ENCODE measurements at regions not wholly inside any gene's neighbourhood (a gene's known extent, or its start where the extent isn't known, plus 50 kb on each side); places are given as distances from the start of the nearest gene placed in this dataset.
"Not testable (repeated sequence)": the region's sequence is repeated elsewhere in the genome, so short reads cannot be mapped to it uniquely, and the experiment has no call there.

DNA sequence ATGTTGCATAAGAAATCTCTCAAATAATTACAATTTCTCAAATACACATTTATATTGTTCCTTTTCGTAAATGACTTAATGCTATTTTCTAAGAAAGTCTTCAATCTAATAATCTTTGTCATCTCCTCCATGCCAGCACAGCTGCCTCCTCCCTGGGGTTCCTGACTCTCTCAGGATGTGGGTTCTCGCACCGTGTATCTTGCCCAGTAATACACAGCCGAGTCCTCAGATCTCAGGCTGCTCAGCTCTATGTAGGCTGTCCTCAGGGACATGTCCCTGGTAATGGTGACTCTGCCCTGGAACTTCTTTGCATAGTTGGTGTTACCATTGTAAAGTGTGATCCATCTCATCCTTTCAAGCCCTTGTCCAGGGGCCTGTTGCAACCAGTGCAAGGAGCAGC, 1177.3 kb downstream of the TMEM121 start:
- DNase-seq (ENCODE audit: low read depth in 2 of 2) = not testable (repeated sequence)

DNA sequence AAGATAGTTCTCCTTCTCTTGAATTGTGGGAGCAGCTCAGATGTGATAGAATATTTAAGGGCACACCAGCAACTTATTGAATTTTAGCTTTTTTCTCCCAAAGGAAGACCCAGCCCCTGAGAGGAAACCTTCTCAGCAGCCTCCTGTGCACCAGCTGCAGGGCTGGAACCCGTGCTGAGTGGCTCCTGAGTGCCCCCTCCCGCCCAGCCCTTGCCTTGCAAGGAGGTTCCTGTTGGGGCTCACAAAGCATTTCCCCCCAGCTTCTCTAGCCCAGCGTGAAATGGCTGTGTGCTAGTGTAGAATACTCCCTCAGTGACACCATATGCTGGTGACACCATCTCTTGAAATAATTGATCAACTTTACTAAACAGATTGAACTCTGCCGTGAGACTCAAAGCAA, 1180.1 kb downstream of the TMEM121 start:
- DNase-seq (ENCODE audit: low read depth in 2 of 2) = not testable (repeated sequence)

DNA sequence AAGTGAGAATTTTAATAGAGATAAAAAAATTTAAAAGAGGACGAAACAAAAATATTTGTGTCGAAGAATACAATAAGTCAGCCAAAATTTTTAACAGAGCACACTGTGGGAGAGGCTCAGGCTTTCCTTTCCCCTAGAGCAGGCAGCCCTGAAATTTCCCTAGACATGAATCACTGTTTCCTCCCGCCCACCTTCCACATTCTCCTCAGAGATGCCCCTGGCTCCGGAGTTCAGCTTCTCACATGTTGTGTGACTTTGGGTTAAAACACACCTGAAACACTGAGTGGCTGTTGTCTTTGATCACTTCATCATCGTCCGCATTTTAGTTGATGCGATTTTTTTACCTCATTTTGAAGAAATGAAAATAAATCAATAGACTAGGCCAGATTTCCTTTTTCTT, 1183.8 kb downstream of the TMEM121 start:
- DNase-seq (ENCODE audit: low read depth in 2 of 2) = not testable (repeated sequence)

DNA sequence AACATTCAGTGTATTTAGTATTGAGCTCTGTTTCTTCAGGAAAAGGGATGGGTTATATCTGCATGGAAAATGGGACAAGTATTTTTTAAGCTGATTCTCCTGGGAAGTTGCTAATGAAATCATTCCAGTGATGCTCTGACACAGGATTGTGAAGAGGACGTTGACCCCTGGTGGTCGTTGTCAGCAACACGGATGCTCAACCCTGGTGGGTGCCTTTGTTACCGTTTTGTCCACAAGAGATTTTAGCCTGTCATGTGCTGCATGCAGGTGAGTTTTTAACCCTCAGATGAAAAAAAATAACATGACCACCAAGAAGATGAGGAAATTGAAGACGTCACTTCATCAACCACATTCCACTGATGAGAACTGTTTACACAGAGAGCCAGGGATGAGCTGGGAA, 1186.1 kb downstream of the TMEM121 start:
- not testable (repeated sequence) for DNase-seq (ENCODE audit: low read depth in 2 of 2)

DNA sequence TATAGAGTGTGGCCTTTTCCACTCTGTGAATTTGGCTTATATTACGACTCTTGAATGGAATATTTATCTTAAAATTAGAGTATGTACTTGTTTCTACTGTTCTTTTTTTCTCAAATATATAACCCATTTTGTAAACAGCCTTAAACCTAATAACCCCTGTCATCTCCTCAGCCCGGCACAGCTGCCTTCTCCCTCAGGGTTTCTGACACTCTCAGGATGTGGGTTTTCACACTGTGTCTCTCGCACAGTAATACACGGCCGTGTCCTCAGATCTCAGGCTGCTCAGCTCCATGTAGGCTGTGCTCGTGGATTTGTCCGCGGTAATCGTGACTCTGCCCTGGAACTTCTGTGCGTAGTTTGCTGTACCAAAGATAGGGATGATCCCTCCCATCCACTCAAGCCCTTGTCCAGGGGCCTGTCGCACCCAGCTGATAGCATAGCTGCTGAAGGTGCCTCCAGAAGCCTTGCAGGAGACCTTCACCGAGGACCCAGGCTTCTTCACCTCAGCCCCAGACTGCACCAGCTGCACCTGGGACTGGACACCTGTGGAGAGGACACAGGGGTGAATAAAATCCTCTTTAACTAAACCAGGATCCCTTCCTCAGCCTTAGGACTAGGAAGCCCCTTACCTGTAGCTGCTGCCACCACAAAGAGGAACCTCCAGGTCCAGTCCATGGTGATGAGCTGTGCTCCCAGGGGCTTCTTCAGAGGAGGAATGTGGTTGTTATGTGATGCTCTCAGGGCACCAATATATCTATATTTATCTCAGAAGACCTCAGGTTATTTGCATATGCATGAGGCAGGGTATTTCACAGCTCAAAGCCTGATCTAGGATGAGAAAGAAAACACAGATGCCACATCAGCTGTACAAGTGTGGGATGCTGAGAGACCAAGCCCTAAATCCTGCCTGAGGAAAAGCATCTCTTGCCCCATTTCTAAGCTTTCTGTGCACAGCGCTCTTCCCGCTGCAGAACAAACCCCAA, 1188.4 kb downstream of the TMEM121 start:
- not testable (repeated sequence) for DNase-seq (ENCODE audit: low read depth in 2 of 2)

DNA sequence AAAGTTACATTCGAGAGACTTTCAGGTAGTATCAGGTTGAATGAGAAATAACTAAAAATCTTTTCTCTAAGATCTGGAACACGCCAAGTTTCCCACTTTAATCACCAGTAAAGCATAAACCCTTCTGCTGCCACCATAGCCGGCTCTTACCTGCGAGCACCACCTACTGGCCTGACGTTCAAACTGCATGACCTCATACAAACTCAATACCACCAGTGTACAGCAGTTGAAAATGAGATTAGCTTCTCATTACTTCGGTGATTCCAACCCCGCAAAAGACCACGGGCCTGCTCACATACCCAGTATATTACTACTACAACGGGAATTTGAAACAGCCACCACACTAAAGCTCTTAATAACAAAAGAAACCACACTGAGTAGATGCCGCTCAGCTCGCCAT, 1191.2 kb downstream of the TMEM121 start:
- not testable (repeated sequence) for DNase-seq (ENCODE audit: low read depth in 2 of 2)

DNA sequence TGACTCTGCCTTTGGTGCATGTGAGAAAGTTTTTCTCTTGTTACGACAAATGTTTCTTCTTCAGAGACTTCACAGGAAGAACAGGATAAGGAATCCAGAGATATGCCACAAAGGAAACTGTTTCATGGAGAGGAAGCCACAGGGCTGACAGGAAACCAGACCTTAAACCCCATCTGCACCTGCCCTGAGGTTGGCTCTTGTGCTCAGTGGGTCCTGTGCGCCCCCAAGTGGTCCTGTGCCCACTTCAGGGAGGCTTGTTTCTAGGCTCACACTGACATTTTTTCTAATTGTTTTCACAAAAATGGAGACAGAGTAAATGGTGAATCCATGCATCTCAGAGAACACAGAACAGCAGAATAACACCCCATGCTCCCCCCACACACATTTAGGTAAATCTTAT, 1193.5 kb downstream of the TMEM121 start:
- DNase-seq (ENCODE audit: low read depth in 2 of 2) = not testable (repeated sequence)

DNA sequence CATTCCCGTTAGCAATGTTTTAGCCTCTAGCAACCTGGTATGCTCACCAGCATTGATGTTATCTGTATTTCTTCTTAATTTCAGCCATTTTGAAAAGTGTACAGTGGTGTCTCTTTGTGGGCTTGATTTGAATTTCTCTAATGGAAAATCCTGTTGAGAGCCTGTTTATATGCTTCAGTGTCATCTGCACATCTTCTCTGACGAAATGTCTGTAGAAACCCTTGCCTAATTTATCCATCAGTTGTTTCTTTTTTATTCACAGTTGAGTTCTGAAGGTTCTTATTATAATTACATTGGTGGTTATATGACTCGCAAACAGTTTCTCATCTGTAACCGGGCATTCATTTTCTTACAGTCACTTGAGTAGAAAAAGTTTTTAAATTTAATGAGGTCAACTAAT, 1195.5 kb downstream of the TMEM121 start:
- not testable (repeated sequence) for DNase-seq (ENCODE audit: low read depth in 2 of 2)

DNA sequence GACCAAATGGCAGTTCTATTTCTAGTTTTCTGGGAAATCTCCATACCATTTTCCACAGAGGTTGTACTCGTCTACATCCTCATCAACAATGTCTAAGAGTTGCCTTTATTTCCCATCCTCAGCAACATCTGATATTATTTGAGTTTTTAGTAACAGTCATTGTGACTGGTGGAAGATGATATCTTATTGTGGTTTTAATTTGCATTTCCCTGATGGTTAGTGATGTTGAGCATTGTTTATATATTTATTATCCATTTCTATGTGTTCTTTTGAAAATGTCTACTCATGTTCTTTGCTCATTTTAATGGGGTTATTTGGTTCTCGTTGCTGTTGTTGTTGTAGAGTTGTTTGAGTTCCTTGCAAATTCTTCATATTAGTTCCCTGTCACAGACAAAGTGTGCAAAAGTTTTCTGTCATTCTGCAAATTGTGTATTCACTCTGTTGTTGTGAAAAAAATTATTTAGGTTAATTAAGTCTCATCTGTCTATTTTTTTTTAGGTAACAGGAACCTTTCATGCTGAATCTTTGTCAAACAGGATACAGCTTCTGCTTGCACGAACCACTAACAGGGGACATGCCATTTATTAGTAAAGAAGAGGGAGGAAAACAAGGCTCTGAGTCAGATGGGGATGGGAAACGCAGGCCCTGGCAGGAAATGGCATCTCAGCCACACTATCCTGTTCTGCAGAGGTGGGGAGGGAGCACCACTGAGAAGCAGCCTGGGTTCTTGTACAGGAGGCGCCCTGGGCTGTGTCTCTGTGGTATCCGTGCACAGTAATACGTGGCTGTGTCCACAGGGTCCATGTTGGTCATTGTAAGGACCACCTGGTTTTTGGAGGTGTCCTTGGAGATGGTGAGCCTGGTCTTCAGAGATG, 1196.7 kb downstream of the TMEM121 start:
- DNase-seq (ENCODE audit: low read depth in 2 of 2) = not testable (repeated sequence)

DNA sequence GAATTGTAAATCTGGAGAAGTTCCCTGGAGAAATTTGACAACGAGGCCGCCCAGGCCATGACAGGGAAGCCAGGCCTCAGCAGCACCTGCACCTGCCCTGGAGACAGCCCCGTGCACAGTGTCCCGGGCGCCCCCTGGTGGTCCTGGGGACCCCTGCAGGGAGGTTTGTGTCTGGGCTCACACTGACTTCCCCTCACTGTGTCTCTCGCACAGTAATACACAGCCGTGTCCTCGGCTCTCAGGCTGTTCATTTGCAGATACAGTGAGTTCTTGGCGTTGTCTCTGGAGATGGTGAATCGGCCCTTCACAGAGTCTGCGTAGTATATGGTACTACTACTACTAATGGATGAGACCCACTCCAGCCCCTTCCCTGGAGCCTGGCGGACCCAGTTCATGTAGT, 1201.6 kb downstream of the TMEM121 start:
- not testable (repeated sequence) for DNase-seq (ENCODE audit: low read depth in 2 of 2)

DNA sequence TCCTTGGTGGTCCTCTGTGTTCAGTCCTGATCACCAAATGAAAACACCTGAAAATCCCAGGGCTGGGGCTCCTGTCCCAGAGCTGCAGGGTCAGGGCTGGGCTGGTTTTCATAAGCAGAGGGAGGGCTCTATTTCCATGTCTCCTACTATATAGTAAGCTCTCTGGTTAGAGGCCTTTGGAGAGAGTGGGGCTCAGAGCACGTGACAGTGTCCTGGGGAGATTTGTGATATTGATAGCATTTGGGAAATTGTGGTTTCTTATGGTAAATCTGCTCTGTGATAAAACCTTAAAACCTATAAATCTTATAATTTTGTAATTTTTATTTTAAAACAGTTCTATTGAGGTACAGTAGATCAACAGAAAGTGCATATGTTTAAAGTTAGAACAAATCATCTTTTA, 1202.2 kb downstream of the TMEM121 start:
- no peak for DNase-seq (ENCODE audit: low read depth in 2 of 2)

DNA sequence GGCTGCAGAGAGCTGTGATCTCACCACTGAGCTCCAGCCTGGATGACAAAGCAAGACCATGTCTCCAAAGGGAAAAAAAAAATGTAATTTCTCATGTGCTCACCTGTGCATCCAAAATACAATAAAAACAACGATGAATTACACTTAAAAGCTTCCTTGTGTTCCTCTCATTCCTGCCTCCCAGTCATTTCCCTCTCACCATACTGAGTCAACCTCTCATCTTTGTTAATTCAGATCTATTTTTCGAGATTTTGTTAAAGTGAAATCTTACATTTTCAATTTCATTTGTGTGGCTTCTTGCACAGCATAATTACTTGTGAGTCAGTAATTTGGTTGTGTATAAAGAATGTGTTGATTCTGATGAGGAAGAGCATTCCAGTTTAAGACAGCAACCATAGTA, 1203.2 kb downstream of the TMEM121 start:
- DNase-seq (ENCODE audit: low read depth in 2 of 2) = no peak

DNA sequence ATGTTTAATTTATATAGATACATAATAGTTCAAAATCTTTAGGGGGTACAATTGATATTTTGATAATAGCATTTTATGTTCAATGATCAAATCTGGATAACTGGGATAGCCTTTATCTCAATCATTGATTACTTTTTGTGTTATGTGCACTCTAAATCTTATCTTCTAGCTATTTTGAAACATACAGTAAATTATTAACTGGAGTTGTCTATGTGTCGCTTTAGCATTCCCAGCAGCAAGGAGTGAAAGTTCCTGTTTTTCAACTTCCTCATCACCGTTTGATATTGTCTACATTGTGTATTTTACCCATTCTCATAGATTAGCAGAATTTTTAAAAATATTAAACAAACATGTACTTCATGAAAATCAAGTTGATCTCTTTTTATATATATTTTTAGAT, 1207.4 kb downstream of the TMEM121 start:
- DNase-seq (ENCODE audit: low read depth in 2 of 2) = no peak

DNA sequence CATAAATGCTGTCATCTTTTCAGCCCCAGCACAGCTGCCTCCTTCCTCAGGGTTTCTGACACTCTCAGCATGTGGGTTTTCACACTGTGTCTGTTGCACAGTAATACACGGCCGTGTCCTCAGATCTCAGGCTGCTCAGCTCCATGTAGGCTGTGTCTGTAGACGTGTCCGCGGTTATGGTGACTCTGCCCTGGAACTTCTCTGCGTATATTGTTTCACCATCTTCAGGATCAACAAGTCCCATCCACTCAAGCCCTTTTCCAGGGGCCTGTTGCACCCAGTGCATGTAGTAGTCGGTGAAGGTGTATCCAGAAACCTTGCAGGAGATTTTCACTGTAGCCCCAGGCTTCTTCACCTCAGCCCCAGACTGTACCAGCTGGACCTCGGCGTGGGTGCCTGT, 1210.6 kb downstream of the TMEM121 start:
- peak in 1 of 2 donors; percentile 38 for DNase-seq (ENCODE audit: low read depth in 2 of 2)

DNA sequence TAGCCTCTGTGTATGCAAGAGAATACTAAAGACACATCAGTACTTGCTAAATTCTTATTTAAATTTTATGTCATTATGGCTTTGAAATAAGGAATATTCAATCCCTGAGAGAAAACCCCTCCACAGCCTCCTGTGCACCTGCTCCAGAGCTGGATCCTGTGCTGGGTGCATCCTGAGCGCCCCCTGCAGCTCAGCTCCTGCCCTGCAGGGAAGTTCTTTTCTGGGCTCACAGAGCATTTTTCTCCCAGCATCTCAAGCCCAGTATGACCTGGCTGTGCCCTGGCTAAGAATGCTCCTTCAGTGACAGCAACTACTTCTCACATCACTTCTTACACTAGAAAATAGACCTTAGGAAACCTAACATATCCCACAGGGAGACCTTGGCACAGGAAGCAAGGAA, 1211.7 kb downstream of the TMEM121 start:
- no peak for DNase-seq (ENCODE audit: low read depth in 2 of 2)

DNA sequence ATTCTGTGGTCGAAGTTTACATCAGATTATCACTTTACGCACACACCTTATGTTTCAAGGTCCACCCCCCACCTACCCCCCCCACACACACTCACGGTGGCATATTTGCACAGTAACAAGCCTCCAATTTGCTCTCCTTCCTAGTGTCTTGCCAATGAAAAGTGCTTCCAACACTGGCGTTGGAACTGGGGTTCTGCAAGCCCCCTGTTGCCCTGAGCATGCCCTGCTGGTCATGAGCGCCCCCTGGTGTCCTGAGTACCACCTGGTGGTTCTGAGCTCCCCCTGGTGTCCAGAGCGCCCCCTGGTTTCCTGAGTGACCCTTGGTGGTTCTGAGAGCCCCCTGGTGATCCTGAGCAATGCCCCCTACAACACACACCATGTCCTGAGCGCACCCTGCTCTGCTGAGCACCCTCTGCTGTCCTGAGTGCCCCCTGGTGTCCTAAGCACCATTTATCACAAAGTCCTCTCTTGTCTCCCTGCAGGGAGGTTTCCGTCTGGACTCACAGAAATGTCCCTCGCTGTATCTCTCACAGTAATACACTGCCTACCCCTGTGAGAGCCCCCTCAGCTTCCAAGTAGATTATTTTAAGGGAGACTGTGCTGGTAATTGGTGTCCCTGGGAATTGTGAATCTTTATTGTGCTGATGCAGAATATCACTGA, 1212.3 kb downstream of the TMEM121 start:
- DNase-seq (ENCODE audit: low read depth in 2 of 2) = not testable (repeated sequence)

DNA sequence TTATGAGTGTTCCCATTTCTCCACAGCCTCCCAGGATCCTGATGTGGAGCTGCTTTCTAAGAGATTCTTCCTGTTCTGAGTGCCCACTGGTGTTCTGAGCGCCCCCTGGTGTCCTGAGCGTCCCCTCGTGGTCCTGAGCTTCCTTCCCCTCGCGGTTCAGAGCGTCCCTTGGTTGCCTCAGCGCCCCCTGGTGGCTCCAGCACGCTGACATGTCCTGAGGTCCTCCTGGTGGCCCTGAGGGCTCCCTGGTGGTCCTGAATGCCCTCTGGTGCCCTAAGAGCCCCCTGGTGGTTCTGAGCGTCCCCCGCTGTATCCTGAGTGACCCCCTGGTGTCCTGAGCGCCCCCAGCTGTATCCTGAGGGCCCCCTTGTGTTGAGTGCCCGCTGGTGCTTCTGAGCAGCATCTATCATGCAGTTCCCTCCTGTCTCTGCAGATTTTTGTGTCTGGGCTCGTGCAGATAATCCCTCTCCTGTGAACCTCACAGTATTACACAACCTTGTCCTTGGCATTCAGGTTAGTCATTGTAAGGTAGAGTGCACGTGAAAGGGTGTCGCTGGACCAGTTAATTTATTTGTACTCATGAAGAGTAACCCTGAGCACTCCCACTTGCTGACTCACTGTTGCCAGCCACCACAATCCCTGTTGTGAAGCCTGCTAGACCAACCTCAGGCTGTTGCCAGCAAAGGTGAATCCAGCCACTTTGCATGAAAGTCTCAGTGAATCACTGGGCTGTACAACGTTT, 1214.9 kb downstream of the TMEM121 start:
- peak in 1 of 2 donors; percentile 61 for DNase-seq (ENCODE audit: low read depth in 2 of 2)

DNA sequence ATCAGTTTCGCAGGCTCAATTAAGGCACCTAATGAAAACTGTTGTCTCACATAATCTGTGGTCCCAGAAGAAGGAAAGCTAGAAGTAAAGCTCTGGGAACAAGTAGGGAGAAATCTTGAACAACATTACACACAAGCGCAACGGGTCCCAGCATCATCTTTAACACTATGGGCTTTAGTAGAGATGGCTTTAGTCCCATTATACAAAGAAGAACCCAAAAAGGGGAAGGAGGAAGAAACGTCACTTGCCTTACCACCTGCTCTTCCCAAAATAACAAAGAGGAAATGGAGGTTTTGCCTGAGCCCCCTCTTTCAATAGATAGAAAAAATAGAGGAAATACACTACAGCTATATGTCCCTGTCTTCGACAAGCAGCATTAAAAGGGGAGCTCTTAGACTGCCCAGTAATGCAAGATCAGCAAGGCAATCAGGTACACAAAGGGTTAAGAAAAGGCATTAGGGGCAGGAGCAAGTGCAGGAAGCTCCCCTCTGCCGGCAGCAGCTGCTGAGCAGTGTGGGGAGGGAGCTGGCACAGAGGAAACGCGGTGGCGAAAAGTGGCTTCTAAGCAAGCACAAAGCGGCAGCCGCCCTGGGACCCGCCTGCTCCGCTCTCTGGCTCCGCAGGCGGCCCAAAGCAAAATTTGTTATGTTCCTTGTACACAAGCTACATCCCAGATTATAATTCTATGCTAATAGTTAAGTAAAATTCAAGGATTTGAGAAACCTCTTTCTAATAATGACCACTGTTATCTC, 1218.8 kb downstream of the TMEM121 start:
- DNase-seq (ENCODE audit: low read depth in 2 of 2) = not testable (repeated sequence)

DNA sequence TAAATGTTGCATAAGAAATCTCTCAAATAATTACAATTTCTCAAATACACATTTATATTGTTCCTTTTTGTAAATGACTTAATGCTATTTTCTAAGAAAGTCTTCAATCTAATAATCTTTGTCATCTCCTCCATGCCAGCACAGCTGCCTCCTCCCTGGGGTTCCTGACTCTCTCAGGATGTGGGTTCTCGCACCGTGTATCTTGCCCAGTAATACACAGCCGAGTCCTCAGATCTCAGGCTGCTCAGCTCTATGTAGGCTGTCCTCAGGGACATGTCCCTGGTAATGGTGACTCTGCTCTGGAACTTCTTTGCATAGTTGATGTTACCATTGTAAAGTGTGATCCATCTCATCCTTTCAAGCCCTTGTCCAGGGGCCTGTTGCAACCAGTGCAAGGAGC, 1223.7 kb downstream of the TMEM121 start:
- not testable (repeated sequence) for DNase-seq (ENCODE audit: low read depth in 2 of 2)

DNA sequence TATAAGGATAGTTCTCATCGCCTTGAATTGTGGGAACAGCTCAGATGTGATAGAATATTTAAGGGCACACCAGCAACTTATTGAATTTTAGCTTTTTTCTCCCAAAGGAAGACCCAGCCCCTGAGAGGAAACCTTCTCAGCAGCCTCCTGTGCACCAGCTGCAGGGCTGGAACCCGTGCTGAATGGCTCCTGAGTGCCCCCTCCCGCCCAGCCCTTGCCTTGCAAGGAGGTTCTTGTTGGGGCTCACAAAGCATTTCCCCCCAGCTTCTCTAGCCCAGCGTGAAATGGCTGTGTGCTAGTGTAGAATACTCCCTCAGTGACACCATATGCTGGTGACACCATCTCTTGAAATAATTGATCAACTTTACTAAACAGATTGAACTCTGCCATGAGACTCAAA, 1227.4 kb downstream of the TMEM121 start:
- DNase-seq (ENCODE audit: low read depth in 2 of 2) = not testable (repeated sequence)

Measured in stimulated activated CD8-positive, alpha-beta memory T cell treated with anti-CD3 and anti-CD28 coated beads, Interleukin-7, amount 100 ng/mL, for 1 hour (primary cell).